ENCODE measurements at regions not wholly inside any gene's neighbourhood (a gene's known extent, or its start where the extent isn't known, plus 50 kb on each side); places are given as distances from the start of the nearest gene placed in this dataset.

- Histone ChIP-seq H3K4me1 (no peaks in the 10 kb centered on the region), H3K4me3 (no peak overlapping the region), H3K27me3 (no peaks in the 10 kb centered on the region), H3K9me3 (no peaks in the 10 kb centered on the region), H3K27ac (no peak overlapping the region), H3K36me3 (no peaks in the 10 kb centered on the region)
- no peak for TF ChIP-seq CTCF (IDR thresholded peaks at IDR 0.05)
- no peak for DNase-seq (ENCODE audit: low spot score)
Observed at GRCh38 chr15:77798847-77799246, 166.1 kb upstream of the LINGO1 start.

GRCh38 chr15:77798151-77798835 is 165.6 kb upstream of the LINGO1 start:
- TF ChIP-seq CTCF (IDR thresholded peaks at IDR 0.05) = no peak
- Histone ChIP-seq H3K4me3 (no peak overlapping the region), H3K36me3 (no peaks in the 10 kb centered on the region), H3K27ac (no peak overlapping the region), H3K9me3 (no peaks in the 10 kb centered on the region), H3K4me1 (no peaks in the 10 kb centered on the region), H3K27me3 (no peaks in the 10 kb centered on the region)
- DNase-seq (ENCODE audit: low spot score) = no peak

GRCh38 chr15:77797270-77797669 is 164.6 kb upstream of the LINGO1 start:
- no peak for TF ChIP-seq CTCF (IDR thresholded peaks at IDR 0.05)
- no peak for DNase-seq (ENCODE audit: low spot score)
- H3K4me1 ChIP-seq = no peaks in the 10 kb centered on the region
- H3K4me3 ChIP-seq = no peak overlapping the region
- H3K27ac ChIP-seq = no peak overlapping the region
- H3K9me3 ChIP-seq = no peaks in the 10 kb centered on the region
- H3K36me3 ChIP-seq = no peaks in the 10 kb centered on the region
- H3K27me3 ChIP-seq = no peaks in the 10 kb centered on the region

- no peak overlapping the region for H3K27ac ChIP-seq
- no peaks in the 10 kb centered on the region for H3K27me3 ChIP-seq
- H3K36me3 ChIP-seq = no peaks in the 10 kb centered on the region
- H3K4me1 ChIP-seq = no peaks in the 10 kb centered on the region
- DNase-seq (ENCODE audit: low spot score) = no peak
- no peak for TF ChIP-seq CTCF (IDR thresholded peaks at IDR 0.05)
- no peak overlapping the region for H3K4me3 ChIP-seq
- H3K9me3 ChIP-seq = no peaks in the 10 kb centered on the region
Observed at GRCh38 chr15:77796046-77796729, 163.5 kb upstream of the LINGO1 start.

GRCh38 chr15:77795446-77795845 is 162.7 kb upstream of the LINGO1 start:
- Histone ChIP-seq H3K36me3 (no peaks in the 10 kb centered on the region), H3K27ac (no peak overlapping the region), H3K4me1 (no peaks in the 10 kb centered on the region), H3K27me3 (no peaks in the 10 kb centered on the region), H3K9me3 (no peaks in the 10 kb centered on the region), H3K4me3 (no peak overlapping the region)
- no peak for TF ChIP-seq CTCF (IDR thresholded peaks at IDR 0.05)
- no peak for DNase-seq (ENCODE audit: low spot score)
